NB4 (cell line): ENCODE measurements at regions not wholly inside any gene's neighbourhood (a gene's known extent, or its start where the extent isn't known, plus 50 kb on each side); places are given as distances from the start of the nearest gene placed in this dataset.

Source experiments
- DNase-seq: peaks from one replicate; pipeline ENCODE4 v3.0.0; 2010; ENCODE audit warnings: low read depth
- H3K4me3 ChIP-seq: one replicate; pipeline ENCODE4 v1.5.1; 2011; ENCODE audit warnings: mild to moderate bottlenecking, low read depth, low read length, moderate library complexity
- CTCF ChIP-seq: IDR thresholded peaks from one replicate; pipeline ENCODE4 v1.5.1; 2012; ENCODE audit warnings: low read depth, low read length
- MAX ChIP-seq: IDR thresholded peaks from 2 replicates; pipeline ENCODE4 v1.6.1; 2011; ENCODE audit warnings: low read depth, low read length
- MYC ChIP-seq: IDR thresholded peaks from 2 replicates; pipeline ENCODE4 v1.6.1; 2011; ENCODE audit warnings: low read depth, low read length
- POLR2A ChIP-seq: IDR thresholded peaks from 2 replicates; pipeline ENCODE4 v1.6.1; 2011; ENCODE audit warnings: mild to moderate bottlenecking; ENCODE audit not compliant: insufficient read length; ENCODE audit errors: extremely low read depth

DNA sequence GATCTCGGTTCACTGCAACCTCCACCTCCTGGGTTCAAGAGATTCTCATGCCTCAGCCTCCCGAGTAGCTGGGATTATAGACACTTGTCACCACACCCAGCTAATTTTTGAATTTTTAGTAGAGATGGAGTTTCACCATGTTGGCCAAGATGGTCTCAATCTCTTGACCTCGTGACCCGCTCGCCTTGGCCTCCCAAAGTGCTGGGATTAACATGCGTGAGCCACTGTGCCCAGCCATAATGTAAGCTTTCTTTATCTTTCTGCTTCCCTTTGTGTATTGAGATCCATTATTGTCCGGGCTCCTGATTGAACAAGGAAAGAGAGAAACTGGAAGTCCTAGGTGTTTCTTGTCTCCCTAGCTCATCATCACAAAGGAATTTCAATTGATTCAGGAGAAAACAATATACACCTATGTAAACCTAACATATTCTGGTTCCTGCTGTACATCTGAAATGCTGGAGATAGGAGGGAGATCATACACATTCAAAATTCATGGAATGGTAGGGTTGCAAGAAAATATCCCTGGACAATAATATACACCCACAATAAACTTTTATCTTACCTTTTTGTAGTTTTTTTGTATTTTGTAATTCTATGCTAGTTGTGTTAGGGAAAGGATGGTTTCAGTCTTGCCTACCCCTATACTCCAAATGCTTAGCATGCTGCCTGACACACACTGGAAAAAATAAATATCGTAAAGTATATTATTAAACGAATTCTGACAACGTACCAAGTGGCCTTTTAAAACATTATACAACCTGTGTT lies 194.4 kb upstream of the HS3ST1 start:
- no peak overlapping the region for H3K4me3 ChIP-seq
- DNase-seq: no peak
- TF ChIP-seq CTCF (no peak), MAX (no peak), MYC (no peak), POLR2A (no peak)

DNA sequence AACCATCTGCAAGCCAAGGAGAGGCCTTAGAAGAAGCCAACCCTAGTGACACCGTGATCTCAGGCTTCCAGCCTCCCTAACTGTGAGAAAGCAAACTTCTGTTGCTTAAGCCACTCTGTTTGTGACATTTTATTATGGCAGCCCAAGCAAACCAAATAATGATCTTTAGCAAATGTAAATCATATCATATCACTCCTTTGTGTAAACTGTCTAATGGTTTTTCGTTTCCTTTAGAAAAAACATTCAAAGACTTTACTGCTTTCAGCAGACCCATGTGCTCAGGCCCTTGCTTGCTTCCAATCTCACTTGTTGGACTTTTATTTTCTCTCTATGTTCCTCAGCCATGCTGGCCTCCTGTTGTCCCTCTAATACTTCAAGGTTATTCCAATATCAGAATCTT lies 192.2 kb upstream of the HS3ST1 start:
- no peak for DNase-seq
- TF ChIP-seq POLR2A: no peak
- TF ChIP-seq MAX: no peak
- no peak for TF ChIP-seq CTCF
- no peak overlapping the region for H3K4me3 ChIP-seq

DNA sequence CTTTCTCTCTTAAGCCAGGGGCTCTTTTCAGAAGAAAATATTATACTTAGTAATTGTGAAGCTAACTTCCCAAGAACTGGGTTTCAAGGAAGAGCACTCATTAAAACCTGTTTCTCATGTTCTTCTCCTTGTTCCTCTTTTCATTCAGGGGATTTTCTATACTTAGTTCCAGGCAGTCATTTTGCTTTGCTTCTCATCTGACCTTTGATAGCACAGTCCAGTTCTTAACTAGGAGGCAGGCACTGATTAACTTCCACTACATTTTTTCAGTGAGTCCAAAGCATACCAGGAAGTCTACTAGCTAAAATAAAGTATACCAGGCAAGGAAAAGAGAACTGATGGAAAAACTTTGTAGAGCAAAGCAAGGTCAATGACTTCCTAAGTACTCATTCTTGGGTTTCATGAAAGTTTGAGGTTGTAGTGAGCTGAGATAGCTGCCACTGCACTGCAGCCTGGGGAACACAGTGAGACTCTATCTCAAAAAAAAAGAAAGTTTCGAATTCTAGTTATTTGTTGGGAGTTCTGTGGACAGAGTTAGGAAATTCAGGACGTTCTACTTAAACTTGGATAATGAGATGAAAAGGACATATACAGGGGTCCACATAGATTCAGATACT lies 190.1 kb upstream of the HS3ST1 start:
- TF ChIP-seq MAX: no peak
- no peak for TF ChIP-seq POLR2A
- TF ChIP-seq CTCF: no peak
- TF ChIP-seq MYC: no peak
- DNase-seq: no peak

DNA sequence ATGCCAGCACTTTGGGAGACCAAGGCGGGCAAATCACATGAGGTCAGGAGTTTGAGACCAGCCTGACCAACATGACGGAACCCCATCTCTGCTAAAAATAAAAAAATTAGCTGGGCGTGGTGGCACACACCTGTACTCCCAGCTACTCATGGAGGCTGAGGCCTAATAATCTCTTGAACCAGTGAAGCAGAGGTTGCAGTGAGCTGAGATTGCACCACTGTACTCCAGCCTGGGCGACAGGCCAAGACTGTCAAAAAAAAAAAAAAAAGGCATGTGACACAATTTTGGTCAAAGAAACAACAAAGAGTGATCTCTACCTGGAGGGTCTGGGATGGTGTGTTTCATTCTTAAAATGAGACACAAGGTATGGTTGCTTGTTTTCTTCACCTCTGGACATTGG lies 188.2 kb upstream of the HS3ST1 start:
- no peak overlapping the region for H3K4me3 ChIP-seq
- TF ChIP-seq MAX (no peak), CTCF (no peak), MYC (no peak), POLR2A (no peak)
- DNase-seq: no peak

More for the DNA sequence above, 190.1 kb upstream of the HS3ST1 start:
- no peak overlapping the region for H3K4me3 ChIP-seq

- no peak for TF ChIP-seq POLR2A
- no peak for TF ChIP-seq MYC
- no peak for TF ChIP-seq CTCF
- no peak for TF ChIP-seq MAX
- H3K4me3 ChIP-seq: no peak overlapping the region
- no peak for DNase-seq
Observed at GRCh38 chr4:11615601-11616000, 186.9 kb upstream of the HS3ST1 start.
